IgD-negative memory B cell (primary cell): ENCODE measurements at regions not wholly inside any gene's neighbourhood (a gene's known extent, or its start where the extent isn't known, plus 50 kb on each side); places are given as distances from the start of the nearest gene placed in this dataset.
"Not testable (repeated sequence)": the region's sequence is repeated elsewhere in the genome, so short reads cannot be mapped to it uniquely, and the experiment has no call there.

ENCODE experiments used
- H3K27ac Mint-ChIP-seq, 3 donors: one replicate each; pipeline ENCODE4 v1.8.0; 2020 to 2022; ENCODE audit warnings: mild to moderate bottlenecking in 3 of 3, mixed read lengths in 3 of 3, moderate library complexity in 1 of 3
- H3K27me3 Mint-ChIP-seq: one replicate; pipeline ENCODE4 v1.8.0; 2021; ENCODE audit warnings: mixed read lengths
- H3K36me3 Mint-ChIP-seq: one replicate; pipeline ENCODE4 v1.8.0; 2020; ENCODE audit warnings: mild to moderate bottlenecking, mixed read lengths
- H3K4me1 Mint-ChIP-seq, 3 donors: one replicate each; pipeline ENCODE4 v1.8.0; 2020 to 2022; ENCODE audit warnings: mixed read lengths in 3 of 3, mild to moderate bottlenecking in 1 of 3
- H3K4me3 Mint-ChIP-seq, 4 donors: one replicate each; pipeline ENCODE4 v1.8.0; 2020 to 2022; ENCODE audit warnings: mild to moderate bottlenecking in 4 of 4, mixed read lengths in 4 of 4, moderate library complexity in 3 of 4
- H3K9me3 Mint-ChIP-seq, 3 donors: one replicate each; pipeline ENCODE4 v1.8.0; 2020 to 2021; ENCODE audit warnings: mixed read lengths in 3 of 3, mild to moderate bottlenecking in 1 of 3

- not testable (repeated sequence) for H3K27me3 Mint-ChIP-seq, H3K27ac Mint-ChIP-seq, H3K4me1 Mint-ChIP-seq, H3K4me3 Mint-ChIP-seq, H3K36me3 Mint-ChIP-seq
- peaks cover 2 to 15% (median 6%) of the 10 kb centered on the region in 3 donors for H3K9me3 Mint-ChIP-seq
Measured at GRCh38 chr5:136564431-136564830, 199.1 kb upstream of the TRPC7 start.

DNA sequence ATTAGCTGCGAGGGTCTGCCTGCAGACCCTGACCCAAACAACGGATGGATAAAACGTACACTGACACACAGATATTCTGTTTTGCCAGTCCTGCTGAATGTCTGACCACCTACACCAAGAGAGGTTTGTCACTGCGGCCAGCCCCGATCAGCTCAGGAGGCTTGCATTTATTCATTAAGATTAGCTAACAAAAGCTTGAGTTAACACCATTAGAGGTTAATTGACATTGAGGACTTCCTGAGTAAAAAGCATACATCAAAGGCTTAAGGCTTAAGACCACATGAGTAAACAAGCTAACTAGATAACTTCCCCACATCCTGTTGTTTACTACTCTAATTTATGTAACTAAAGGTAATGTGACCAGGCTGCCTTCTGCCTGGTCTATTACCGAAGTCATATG, 198.1 kb upstream of the TRPC7 start:
- peaks cover 2 to 13% (median 6%) of the 10 kb centered on the region in 3 donors for H3K9me3 Mint-ChIP-seq
- H3K4me1 Mint-ChIP-seq, result no peaks in the 10 kb centered on the region
- H3K36me3 Mint-ChIP-seq, result no peaks in the 10 kb centered on the region
- H3K27ac Mint-ChIP-seq, result no peak overlapping the region
- H3K27me3 Mint-ChIP-seq, result no peaks in the 10 kb centered on the region
- no peak overlapping the region for H3K4me3 Mint-ChIP-seq

- H3K27ac Mint-ChIP-seq, result no peak overlapping the region
- H3K9me3 Mint-ChIP-seq, result peaks cover 2 to 14% (median 8%) of the 10 kb centered on the region in 3 donors
- H3K36me3 Mint-ChIP-seq, result no peaks in the 10 kb centered on the region
- no peaks in the 10 kb centered on the region for H3K27me3 Mint-ChIP-seq
- H3K4me1 Mint-ChIP-seq, result no peaks in the 10 kb centered on the region
- no peak overlapping the region for H3K4me3 Mint-ChIP-seq
Measured at GRCh38 chr5:136560126-136560525, 194.8 kb upstream of the TRPC7 start.

DNA sequence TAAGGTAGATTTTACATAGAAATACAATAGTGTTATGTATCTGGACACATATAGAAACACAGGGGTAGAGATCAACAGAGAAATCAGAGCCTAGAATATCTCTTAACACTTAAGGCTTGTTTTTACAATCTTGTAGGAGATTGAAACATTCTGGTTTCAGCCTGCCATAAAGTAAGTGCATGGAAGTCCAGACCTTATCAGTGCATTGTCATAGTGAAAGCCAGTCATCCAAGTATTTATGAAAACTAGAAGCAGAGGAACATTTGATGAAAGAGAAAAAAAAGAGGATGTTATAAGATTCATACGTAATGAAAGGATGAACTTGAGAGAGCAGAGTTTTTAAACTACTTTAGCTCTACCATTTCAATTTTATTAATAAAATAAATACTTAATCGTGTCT, 194.3 kb upstream of the TRPC7 start:
- Mint-ChIP-seq H3K4me3 (no peak overlapping the region), H3K27me3 (no peaks in the 10 kb centered on the region), H3K9me3 (peaks cover 4 to 14% (median 10%) of the 10 kb centered on the region in 3 donors), H3K27ac (no peak overlapping the region), H3K36me3 (no peaks in the 10 kb centered on the region), H3K4me1 (no peaks in the 10 kb centered on the region)

- not testable (repeated sequence) for H3K9me3 Mint-ChIP-seq, H3K36me3 Mint-ChIP-seq, H3K27me3 Mint-ChIP-seq, H3K4me3 Mint-ChIP-seq, H3K4me1 Mint-ChIP-seq, H3K27ac Mint-ChIP-seq
Measured at GRCh38 chr5:136547096-136547495, 181.8 kb upstream of the TRPC7 start.

- H3K4me1 Mint-ChIP-seq, H3K27ac Mint-ChIP-seq, H3K4me3 Mint-ChIP-seq, H3K9me3 Mint-ChIP-seq, H3K27me3 Mint-ChIP-seq, H3K36me3 Mint-ChIP-seq: not testable (repeated sequence)
Measured at GRCh38 chr5:136546441-136546840, 181.1 kb upstream of the TRPC7 start.

DNA sequence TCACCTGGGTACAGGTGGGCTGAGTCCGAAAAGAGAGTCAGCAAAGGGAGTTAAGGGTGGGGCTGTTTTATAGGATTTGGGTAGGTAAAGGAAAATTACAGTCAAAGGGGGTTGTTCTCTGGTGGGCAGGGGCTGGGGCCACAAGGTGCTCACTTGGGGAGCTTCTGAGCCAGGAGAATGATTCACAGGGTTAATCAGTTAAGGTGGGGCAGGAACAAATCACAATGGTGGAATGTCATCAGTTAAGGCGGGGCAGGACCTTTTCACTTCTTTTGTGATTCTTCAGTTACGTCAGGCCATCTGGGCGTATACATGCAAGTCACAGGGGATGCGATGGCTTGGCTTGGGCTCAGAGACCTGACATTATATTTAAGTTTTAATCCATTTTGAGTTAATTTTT, 179.7 kb upstream of the TRPC7 start:
- not testable (repeated sequence) for H3K36me3 Mint-ChIP-seq, H3K9me3 Mint-ChIP-seq, H3K27ac Mint-ChIP-seq, H3K27me3 Mint-ChIP-seq, H3K4me3 Mint-ChIP-seq, H3K4me1 Mint-ChIP-seq

- H3K4me1 Mint-ChIP-seq, result no peaks in the 10 kb centered on the region
- no peak overlapping the region for H3K27ac Mint-ChIP-seq
- H3K36me3 Mint-ChIP-seq, result no peaks in the 10 kb centered on the region
- no peak overlapping the region for H3K4me3 Mint-ChIP-seq
- no peaks in the 10 kb centered on the region for H3K27me3 Mint-ChIP-seq
- peaks cover 6 to 15% (median 7%) of the 10 kb centered on the region in 3 donors for H3K9me3 Mint-ChIP-seq
Measured at GRCh38 chr5:136538534-136538933, 173.2 kb upstream of the TRPC7 start.

- no peaks in the 10 kb centered on the region for H3K27me3 Mint-ChIP-seq
- H3K9me3 Mint-ChIP-seq, result no peaks in the 10 kb centered on the region
- no peaks in the 10 kb centered on the region for H3K4me1 Mint-ChIP-seq
- no peak overlapping the region for H3K27ac Mint-ChIP-seq
- no peak overlapping the region for H3K4me3 Mint-ChIP-seq
- H3K36me3 Mint-ChIP-seq, result no peaks in the 10 kb centered on the region
Measured at GRCh38 chr5:136529081-136529480, 163.7 kb upstream of the TRPC7 start.

DNA sequence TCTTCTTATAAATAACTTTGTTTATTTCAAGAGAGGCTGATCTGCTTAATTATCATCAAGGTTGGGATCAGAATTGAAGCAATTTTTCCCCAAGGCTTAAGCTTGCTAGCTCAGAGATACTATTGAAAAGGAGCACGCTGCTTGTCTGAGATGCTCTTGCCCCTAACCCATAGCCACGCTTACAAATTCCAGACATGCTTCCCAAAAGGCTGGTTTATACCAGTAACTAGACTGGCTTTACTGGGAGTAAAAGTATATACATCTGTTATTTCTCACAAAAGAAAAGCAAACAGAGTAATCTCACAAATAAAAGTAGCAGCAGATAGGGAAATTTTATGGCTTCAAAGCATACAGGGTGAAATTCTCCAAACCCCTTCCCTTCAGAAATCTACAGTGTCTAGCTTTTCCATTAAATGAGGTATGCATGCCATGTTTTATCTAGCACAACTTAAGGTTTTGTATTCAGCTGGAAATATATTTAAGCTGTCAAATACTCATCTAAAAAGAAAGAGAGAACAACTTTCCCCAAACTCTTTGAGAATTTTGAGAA, 163.2 kb upstream of the TRPC7 start:
- Mint-ChIP-seq H3K4me1 (no peaks in the 10 kb centered on the region), H3K4me3 (no peak overlapping the region), H3K27me3 (no peaks in the 10 kb centered on the region), H3K36me3 (no peaks in the 10 kb centered on the region), H3K9me3 (peaks cover 0 to 2% (median 0%) of the 10 kb centered on the region in 3 donors), H3K27ac (no peak overlapping the region)

DNA sequence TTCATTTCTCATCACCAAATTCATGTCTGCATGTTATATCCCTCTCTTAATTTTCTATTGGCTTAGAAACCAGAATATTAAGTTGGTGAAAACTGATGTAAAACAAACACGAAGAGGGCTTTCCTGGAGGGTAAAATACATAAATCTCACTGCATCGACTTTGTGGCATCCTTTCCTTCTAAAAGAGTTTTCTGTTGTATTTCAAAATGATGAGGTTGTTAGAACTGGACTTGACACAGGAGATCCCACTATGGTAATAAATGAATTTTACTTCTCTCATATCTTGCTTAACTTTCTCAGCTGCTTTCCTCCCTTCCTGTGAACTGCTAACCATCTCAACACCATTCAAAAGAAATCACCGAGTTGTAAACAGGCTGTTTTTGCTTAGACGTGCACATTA, 162.0 kb upstream of the TRPC7 start:
- no peaks in the 10 kb centered on the region for H3K36me3 Mint-ChIP-seq
- H3K9me3 Mint-ChIP-seq, result peaks cover 0 to 3% (median 0%) of the 10 kb centered on the region in 3 donors
- H3K27ac Mint-ChIP-seq, result no peak overlapping the region
- H3K4me1 Mint-ChIP-seq, result no peaks in the 10 kb centered on the region
- H3K4me3 Mint-ChIP-seq, result no peak overlapping the region
- H3K27me3 Mint-ChIP-seq, result no peaks in the 10 kb centered on the region

DNA sequence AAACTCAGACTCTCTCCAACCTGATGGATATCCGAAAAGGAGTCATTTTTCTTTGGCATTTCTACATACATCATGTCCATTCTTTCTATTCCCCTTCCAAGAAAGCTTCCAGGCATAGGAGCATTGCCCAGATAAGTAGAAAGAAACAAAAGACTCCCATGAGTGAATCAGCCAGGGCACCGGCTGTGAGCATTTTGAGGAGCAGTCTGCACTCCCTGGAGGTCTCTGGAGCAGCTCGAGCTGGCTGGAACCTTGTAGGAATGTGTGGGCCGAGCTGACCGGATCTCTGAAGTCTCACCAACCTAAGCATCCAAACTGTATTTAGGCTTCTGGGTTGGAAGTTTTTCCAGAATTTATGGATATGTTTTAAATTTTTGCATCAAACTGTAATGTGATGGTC, 161.4 kb upstream of the TRPC7 start:
- H3K27ac Mint-ChIP-seq, result no peak overlapping the region
- H3K9me3 Mint-ChIP-seq, result peaks cover 0 to 3% (median 0%) of the 10 kb centered on the region in 3 donors
- no peaks in the 10 kb centered on the region for H3K4me1 Mint-ChIP-seq
- H3K36me3 Mint-ChIP-seq, result no peaks in the 10 kb centered on the region
- H3K4me3 Mint-ChIP-seq, result no peak overlapping the region
- H3K27me3 Mint-ChIP-seq, result no peaks in the 10 kb centered on the region

GRCh38 chr5:136526021-136526420, 160.7 kb upstream of the TRPC7 start:
- Mint-ChIP-seq H3K36me3 (peaks cover 2% of the 10 kb centered on the region), H3K9me3 (peaks cover 0 to 3% (median 0%) of the 10 kb centered on the region in 3 donors), H3K4me1 (no peaks in the 10 kb centered on the region), H3K27ac (no peak overlapping the region), H3K27me3 (no peaks in the 10 kb centered on the region), H3K4me3 (no peak overlapping the region)

- H3K27ac Mint-ChIP-seq, result no peak overlapping the region
- H3K4me3 Mint-ChIP-seq, result no peak overlapping the region
- peaks cover 0 to 3% (median 0%) of the 10 kb centered on the region in 3 donors for H3K9me3 Mint-ChIP-seq
- no peaks in the 10 kb centered on the region for H3K27me3 Mint-ChIP-seq
- H3K4me1 Mint-ChIP-seq, result no peaks in the 10 kb centered on the region
- peaks cover 2% of the 10 kb centered on the region for H3K36me3 Mint-ChIP-seq
Measured at GRCh38 chr5:136525597-136525996, 160.3 kb upstream of the TRPC7 start.

GRCh38 chr5:136522217-136522956, 157.0 kb upstream of the TRPC7 start:
- Mint-ChIP-seq H3K4me3 (no peak overlapping the region), H3K4me1 (no peaks in the 10 kb centered on the region), H3K27ac (no peak overlapping the region), H3K9me3 (peaks cover 0 to 3% (median 2%) of the 10 kb centered on the region in 3 donors), H3K36me3 (peaks cover 2% of the 10 kb centered on the region), H3K27me3 (no peaks in the 10 kb centered on the region)

GRCh38 chr5:136521696-136522095, 156.4 kb upstream of the TRPC7 start:
- Mint-ChIP-seq H3K4me1 (no peaks in the 10 kb centered on the region), H3K36me3 (peaks cover 2% of the 10 kb centered on the region), H3K27ac (no peak overlapping the region), H3K4me3 (no peak overlapping the region), H3K27me3 (no peaks in the 10 kb centered on the region), H3K9me3 (peaks cover 0 to 3% (median 2%) of the 10 kb centered on the region in 3 donors)
